ENCODE measurements at regions not wholly inside any gene's neighbourhood (a gene's known extent, or its start where the extent isn't known, plus 50 kb on each side); places are given as distances from the start of the nearest gene placed in this dataset.
"Not testable (repeated sequence)": the region's sequence is repeated elsewhere in the genome, so short reads cannot be mapped to it uniquely, and the experiment has no call there.

DNA sequence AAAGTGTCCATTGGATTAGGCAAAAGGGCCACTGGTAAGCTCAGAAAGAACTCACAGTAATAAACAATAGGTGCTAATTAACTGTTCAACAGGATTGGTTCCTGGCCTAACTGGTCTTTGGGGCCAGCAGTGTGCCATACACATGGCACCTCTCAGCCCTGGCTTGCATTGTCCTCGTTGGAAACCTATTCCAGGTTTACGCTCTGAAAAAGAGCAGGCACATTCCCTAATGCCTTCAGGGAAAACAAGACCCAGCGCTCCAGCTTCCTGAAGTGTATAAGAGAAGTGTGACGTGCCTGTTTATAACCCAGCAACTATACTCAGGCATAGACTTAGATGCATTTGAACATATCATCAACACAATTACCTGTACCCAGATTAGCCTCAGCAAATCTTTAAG, 51.9 kb upstream of the RBM47 start:
- H3K4me1 Mint-ChIP-seq (ENCODE audit: unreplicated experiment), result no peaks in the 10 kb centered on the region
- no peaks in the 10 kb centered on the region for H3K27me3 Mint-ChIP-seq (ENCODE audit: unreplicated experiment)
- no peak overlapping the region for H3K4me3 Mint-ChIP-seq (ENCODE audit: unreplicated experiment)
- H3K9me3 Mint-ChIP-seq (ENCODE audit: unreplicated experiment), result no peaks in the 10 kb centered on the region
- H3K27ac Mint-ChIP-seq (ENCODE audit: unreplicated experiment), result no peak overlapping the region
- H3K36me3 Mint-ChIP-seq (ENCODE audit: low read depth, unreplicated experiment), result no peaks in the 10 kb centered on the region
- TF ChIP-seq, protein P1, sequence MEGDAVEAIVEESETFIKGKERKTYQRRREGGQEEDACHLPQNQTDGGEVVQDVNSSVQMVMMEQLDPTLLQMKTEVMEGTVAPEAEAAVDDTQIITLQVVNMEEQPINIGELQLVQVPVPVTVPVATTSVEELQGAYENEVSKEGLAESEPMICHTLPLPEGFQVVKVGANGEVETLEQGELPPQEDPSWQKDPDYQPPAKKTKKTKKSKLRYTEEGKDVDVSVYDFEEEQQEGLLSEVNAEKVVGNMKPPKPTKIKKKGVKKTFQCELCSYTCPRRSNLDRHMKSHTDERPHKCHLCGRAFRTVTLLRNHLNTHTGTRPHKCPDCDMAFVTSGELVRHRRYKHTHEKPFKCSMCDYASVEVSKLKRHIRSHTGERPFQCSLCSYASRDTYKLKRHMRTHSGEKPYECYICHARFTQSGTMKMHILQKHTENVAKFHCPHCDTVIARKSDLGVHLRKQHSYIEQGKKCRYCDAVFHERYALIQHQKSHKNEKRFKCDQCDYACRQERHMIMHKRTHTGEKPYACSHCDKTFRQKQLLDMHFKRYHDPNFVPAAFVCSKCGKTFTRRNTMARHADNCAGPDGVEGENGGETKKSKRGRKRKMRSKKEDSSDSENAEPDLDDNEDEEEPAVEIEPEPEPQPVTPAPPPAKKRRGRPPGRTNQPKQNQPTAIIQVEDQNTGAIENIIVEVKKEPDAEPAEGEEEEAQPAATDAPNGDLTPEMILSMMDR (IDR thresholded peaks at IDR 0.05; ENCODE audit: unreplicated experiment), result no peak
- DNase-seq (ENCODE audit: low spot score), result no peak

DNA sequence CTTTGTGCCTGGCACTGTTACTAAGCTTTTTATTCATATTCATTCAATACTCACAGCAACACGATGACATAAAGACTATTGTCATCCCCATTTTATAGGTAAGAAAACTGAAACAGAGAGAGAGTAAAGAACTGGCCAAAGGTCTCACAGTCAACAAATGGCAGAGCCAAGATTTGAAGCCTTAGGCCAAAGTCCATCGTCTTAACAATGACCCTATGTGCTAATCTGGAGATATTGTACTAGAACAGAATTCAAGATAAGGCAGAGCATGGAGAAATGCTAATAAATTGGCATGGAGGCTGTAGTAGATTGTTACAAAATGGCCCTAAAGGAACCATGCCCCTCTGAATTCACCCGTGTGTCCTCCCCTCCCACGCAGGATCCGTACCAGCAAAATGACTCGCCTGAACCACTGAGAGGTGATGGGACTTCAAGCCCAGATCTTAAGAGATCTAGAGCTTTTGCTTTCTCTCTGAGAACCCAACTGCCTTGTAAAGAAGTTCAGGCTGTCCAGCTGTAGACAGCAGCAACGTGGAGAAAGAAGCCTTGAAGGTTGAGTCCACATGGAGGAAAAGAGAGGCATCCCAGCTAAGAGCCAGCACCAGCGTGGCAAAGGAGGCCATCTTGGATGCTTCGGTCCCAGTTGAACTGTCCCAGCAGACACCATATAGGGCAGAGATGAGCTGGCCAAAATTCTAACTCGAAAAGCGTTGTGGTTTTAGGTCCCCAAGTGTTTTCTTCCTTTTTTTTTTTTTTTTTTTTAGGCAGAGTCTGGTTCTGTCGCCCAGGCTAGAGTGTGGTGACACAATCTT, 52.8 kb upstream of the RBM47 start:
- TF ChIP-seq, protein P1 (IDR thresholded peaks at IDR 0.05; ENCODE audit: unreplicated experiment), result no peak
- H3K36me3 Mint-ChIP-seq (ENCODE audit: low read depth, unreplicated experiment), result no peaks in the 10 kb centered on the region
- no peak overlapping the region for H3K27ac Mint-ChIP-seq (ENCODE audit: unreplicated experiment)
- no peak overlapping the region for H3K4me3 Mint-ChIP-seq (ENCODE audit: unreplicated experiment)
- no peaks in the 10 kb centered on the region for H3K27me3 Mint-ChIP-seq (ENCODE audit: unreplicated experiment)
- no peak for DNase-seq (ENCODE audit: low spot score)
- H3K9me3 Mint-ChIP-seq (ENCODE audit: unreplicated experiment), result no peaks in the 10 kb centered on the region
- no peaks in the 10 kb centered on the region for H3K4me1 Mint-ChIP-seq (ENCODE audit: unreplicated experiment)

DNA sequence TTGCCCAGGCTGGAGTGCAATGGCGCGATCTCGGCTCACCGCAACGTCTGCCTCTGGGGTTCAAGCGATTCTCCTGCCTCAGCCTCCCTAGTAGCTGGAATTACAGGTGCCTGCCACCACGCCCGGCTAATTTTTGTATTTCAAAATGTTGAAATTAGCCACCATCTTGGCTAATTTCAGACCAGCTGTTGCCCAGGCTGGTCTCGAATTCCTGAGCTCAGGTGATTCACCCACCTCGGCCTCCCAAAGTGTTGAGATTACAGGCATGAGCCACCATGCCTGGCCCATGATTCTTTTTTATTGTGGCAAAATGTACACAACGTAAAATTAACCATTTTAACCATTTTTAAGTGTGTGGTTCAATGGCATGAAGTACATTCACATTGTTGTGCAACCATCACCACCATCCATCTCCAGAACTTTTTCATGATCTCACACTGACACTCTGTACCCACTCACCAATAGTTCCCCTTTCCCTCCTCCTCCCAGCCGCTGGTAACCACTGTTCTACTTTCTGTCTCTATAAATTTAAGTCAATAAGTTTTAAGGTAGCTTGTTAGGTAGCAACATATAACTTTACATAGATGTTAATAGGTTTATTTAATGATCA, 54.0 kb upstream of the RBM47 start:
- DNase-seq (ENCODE audit: low spot score); H3K4me3 Mint-ChIP-seq (ENCODE audit: unreplicated experiment); H3K27me3 Mint-ChIP-seq (ENCODE audit: unreplicated experiment); H3K9me3 Mint-ChIP-seq (ENCODE audit: unreplicated experiment); H3K27ac Mint-ChIP-seq (ENCODE audit: unreplicated experiment); H3K4me1 Mint-ChIP-seq (ENCODE audit: unreplicated experiment); H3K36me3 Mint-ChIP-seq (ENCODE audit: low read depth, unreplicated experiment): not testable (repeated sequence)

DNA sequence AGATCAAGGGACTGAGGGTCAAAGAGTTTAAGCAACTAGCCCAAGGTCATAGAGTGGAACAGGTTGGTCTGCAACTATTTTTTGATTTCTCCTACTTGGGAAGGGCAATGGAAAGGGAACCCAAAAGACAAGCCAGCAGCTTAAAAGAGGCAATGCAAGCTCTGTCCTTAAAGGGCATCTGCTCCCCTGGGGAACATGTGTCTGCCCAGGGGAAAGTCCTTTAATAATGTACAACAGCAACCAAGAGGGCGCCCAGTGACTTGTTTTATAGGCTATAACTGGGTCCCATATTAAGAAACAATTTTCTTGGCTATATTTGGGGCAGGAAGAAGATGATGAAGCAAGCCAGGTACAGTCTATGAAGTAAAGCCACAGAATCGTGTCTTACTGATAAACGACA, 54.7 kb upstream of the RBM47 start:
- Mint-ChIP-seq H3K4me3 (ENCODE audit: unreplicated experiment) (no peak overlapping the region), H3K27me3 (ENCODE audit: unreplicated experiment) (no peaks in the 10 kb centered on the region), H3K27ac (ENCODE audit: unreplicated experiment) (no peak overlapping the region), H3K9me3 (ENCODE audit: unreplicated experiment) (no peaks in the 10 kb centered on the region), H3K36me3 (ENCODE audit: low read depth, unreplicated experiment) (no peaks in the 10 kb centered on the region), H3K4me1 (ENCODE audit: unreplicated experiment) (no peaks in the 10 kb centered on the region)
- no peak for DNase-seq (ENCODE audit: low spot score)
- TF ChIP-seq, protein P1 (IDR thresholded peaks at IDR 0.05; ENCODE audit: unreplicated experiment), result no peak

DNA sequence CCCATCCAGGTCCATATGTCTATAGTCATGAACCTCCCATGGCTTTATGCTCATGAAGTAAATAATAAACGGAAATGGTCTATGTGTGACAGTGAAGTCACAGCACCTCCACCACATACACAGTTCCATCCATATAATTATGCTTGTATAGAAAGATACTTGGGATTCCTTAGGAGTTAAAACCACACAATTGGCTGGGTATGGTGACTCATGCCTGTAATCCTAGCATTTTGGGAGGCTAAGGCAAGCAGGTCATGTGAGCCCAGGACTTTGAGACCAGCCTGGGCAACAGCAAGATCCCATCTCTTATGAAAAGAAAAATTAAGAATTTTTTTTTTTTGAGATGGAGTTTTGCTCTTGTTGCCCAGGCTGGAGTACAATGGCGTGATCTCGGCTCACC, 55.6 kb upstream of the RBM47 start:
- H3K27me3 Mint-ChIP-seq (ENCODE audit: unreplicated experiment), result no peaks in the 10 kb centered on the region
- no peak for DNase-seq (ENCODE audit: low spot score)
- TF ChIP-seq, protein P1 (IDR thresholded peaks at IDR 0.05; ENCODE audit: unreplicated experiment), result no peak
- no peaks in the 10 kb centered on the region for H3K4me1 Mint-ChIP-seq (ENCODE audit: unreplicated experiment)
- H3K36me3 Mint-ChIP-seq (ENCODE audit: low read depth, unreplicated experiment), result no peaks in the 10 kb centered on the region
- no peak overlapping the region for H3K27ac Mint-ChIP-seq (ENCODE audit: unreplicated experiment)
- no peaks in the 10 kb centered on the region for H3K9me3 Mint-ChIP-seq (ENCODE audit: unreplicated experiment)
- no peak overlapping the region for H3K4me3 Mint-ChIP-seq (ENCODE audit: unreplicated experiment)
